ENCODE measurements at regions not wholly inside any gene's neighbourhood (a gene's known extent, or its start where the extent isn't known, plus 50 kb on each side); places are given as distances from the start of the nearest gene placed in this dataset.

- TF ChIP-seq REST (IDR thresholded peaks at IDR 0.05; ENCODE audit: insufficient replicate concordance, low read depth) (no peak), CTCF (IDR thresholded peaks at IDR 0.05; ENCODE audit: insufficient read depth, low read length) (no peak), POLR2AphosphoS5 (IDR thresholded peaks at IDR 0.05; ENCODE audit: low read depth) (no peak), SPI1 (IDR thresholded peaks at IDR 0.05; ENCODE audit: borderline replicate concordance, low read depth) (no peak), GABPA (IDR thresholded peaks at IDR 0.05; ENCODE audit: low read depth) (no peak)
Measured at GRCh38 chr1:60865166-60865565, 217.2 kb upstream of the NFIA start.

Measured in HL-60 (cell line).